GM12874 (cell line): ENCODE measurements at regions not wholly inside any gene's neighbourhood (a gene's known extent, or its start where the extent isn't known, plus 50 kb on each side); places are given as distances from the start of the nearest gene placed in this dataset.

Experiments
- TF ChIP-seq, protein P1 (sequence below): IDR thresholded peaks from 2 replicates; pipeline ENCODE4 v1.5.1; 2011; ENCODE audit warnings: low read depth, mild to moderate bottlenecking, control low read depth, low read length, moderate library complexity; ENCODE audit not compliant: insufficient read depth

DNA sequence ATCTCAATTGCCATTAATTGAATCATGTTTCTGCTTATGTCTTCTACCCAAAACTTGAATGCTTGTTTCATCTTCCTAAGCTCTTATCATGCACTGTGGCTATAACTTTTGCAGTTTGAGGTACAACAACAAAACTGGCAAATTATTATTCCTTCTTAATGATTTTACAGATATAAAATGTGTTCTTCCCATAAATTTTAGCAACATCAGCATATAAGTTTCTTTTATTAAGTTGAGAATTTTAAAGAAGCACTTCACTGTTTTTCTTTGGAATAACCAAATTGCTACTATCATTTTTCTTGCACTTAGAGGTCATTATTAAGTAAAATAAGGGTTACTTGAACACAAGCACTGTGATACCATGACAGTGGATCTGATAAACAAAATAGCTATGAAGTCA is 862.6 kb upstream of the CADM2 start:
- TF ChIP-seq, protein P1, sequence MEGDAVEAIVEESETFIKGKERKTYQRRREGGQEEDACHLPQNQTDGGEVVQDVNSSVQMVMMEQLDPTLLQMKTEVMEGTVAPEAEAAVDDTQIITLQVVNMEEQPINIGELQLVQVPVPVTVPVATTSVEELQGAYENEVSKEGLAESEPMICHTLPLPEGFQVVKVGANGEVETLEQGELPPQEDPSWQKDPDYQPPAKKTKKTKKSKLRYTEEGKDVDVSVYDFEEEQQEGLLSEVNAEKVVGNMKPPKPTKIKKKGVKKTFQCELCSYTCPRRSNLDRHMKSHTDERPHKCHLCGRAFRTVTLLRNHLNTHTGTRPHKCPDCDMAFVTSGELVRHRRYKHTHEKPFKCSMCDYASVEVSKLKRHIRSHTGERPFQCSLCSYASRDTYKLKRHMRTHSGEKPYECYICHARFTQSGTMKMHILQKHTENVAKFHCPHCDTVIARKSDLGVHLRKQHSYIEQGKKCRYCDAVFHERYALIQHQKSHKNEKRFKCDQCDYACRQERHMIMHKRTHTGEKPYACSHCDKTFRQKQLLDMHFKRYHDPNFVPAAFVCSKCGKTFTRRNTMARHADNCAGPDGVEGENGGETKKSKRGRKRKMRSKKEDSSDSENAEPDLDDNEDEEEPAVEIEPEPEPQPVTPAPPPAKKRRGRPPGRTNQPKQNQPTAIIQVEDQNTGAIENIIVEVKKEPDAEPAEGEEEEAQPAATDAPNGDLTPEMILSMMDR: no peak

DNA sequence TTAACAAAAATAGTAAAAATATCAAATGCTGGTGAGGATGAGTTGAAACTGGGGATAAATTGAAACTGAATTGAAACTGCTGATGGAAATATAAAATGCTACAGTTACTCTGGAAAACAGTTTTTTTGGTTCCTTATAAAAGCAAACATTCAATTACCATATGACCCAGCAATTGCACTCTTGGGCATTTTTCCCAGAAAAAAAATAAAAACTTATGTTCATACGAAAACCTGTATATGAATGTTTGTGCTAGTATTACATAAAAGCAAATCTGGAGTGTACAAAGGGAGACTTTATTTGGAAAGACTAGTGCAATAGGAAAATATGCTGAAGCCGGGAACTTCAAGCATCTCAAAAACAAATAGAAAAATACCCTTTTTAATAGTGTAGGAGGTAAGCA is 857.9 kb upstream of the CADM2 start:
- TF ChIP-seq, protein P1: no peak

DNA sequence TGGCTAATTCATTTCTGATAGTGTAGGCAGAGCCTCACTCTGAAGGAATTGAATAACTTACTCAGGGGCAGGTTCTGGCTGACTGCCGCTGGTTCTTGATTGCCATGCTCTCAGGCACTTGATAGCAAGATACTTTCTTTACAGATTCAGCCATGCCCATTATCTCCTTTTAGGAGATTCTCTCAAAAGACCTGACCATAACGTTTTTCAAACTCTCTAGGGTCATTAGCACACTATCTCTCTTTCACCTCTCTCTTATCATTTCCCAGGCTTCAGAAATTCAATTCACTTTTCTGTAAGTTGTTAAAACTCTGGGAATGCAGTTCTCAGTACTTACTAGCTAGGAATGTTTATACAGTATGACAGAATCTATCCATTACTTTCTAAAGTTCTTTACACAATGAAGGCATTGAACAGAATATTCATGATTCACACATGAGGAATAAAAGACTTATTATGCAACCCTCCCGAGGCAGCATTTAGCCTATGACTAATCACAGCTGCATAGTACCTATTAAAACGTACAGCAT is 850.3 kb upstream of the CADM2 start:
- TF ChIP-seq, protein P1: no peak

DNA sequence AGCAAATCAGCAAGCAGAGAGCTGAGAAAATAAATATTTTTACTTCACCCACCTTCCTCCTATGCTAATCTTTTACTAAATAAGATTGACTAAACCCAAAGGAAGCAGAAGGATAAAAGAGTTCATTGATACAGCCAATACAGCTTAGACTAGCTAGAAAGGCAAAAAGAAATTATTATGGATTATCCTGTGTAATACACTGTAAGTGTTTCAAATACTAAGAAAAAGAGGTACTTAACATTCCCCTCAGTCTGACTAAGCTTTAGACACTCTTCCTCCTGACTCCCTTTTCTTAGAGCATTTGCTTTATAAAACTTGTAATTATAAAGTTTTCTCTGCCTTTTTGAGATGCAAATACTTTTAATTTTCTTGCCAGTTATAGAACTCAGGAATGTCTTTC is 848.9 kb upstream of the CADM2 start:
- TF ChIP-seq, protein P1: no peak

DNA sequence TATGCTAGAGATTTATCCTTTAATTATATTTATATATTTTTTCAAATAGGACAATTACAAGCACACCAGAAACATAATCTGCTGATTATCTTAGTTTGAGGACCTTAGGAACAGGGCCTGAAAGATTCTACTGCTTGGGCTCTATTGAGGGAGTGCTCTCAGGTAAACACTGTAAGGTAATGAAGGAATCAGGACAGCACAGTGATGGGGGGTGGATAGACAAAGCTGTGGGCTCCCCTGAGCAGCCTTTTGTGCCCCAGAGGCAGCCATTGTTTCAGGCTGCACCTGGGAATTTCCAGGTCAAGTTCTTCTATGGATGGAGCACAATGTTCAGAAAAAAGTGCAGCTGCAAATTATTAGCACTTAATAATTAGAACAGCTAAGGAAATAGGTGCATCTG is 848.0 kb upstream of the CADM2 start:
- TF ChIP-seq, protein P1: no peak

DNA sequence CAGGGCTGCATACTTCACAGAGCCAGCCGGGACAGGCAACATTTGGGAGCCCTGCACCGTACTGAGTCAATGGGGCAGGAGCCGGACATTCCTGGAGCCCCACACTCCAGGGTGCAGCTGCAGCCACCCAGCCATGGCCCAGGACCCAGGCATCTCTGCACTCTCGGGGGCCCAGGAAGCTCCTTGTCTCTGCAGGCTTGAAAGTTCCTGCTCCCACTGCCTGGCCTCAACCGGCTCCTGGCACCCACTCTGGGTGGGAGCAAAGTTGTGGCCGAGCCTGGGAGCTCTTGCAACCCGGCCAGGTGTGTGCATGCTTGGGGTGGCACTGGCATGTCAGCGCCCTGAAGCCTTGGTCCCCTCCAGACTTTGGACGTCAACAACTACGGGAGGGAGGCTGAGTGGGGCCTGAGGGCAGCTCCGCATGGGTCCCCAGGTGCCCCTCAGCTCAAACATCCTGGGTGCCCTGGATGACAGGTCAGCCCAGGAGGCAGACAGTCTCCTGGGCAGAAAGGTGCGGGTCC is 833.5 kb upstream of the CADM2 start:
- TF ChIP-seq, protein P1: no peak

DNA sequence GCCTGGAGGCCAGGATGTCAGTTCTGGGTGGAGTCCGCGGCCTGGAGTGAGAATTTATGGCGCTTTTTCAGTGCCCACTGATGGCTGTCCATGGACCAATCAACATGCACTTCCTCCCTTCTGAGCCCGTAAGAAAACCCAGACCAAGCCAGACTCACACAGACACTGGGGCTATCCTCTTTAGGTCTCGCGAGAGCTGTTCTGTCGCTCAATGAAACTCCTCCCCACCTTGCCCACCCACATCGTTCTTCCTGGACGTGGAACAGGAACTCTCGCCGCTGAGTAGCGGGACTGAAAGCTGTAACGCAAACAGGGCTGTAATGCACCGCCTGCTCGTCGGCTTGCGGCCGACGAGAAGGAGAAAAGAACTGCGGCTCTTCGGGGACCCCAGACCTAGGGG is 833.0 kb upstream of the CADM2 start:
- TF ChIP-seq, protein P1: no peak

DNA sequence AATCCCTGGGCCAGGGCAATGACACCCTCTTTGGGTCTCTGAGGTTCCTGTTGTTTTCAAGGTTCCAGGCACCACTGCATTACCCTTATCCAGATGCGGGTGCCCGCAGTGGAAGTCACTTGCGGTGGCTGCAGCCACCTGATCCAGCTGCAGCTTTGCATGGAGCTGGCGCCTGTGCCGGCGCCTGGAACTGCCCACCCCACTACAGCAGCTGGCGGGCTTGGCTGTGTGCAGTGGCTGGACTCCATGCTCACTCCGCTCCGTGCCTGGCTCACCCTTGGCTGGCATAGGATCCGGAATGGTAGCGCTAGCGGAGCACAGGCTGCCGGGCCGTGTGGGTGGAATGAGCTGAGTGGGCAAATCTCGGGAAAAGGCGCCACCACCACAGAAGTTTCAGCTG is 832.6 kb upstream of the CADM2 start:
- TF ChIP-seq, protein P1: no peak
